SK-N-SH (cell line): ENCODE measurements at regions not wholly inside any gene's neighbourhood (a gene's known extent, or its start where the extent isn't known, plus 50 kb on each side); places are given as distances from the start of the nearest gene placed in this dataset.

Source experiments
- CTCF ChIA-PET: fragments of 300-600, 350-600 bp; formaldehyde crosslinking; extraction: SDS; loops from one replicate; lab custom pipeline; 2021; lab: Yijun Ruan, JAX
- POLR2A ChIA-PET: fragments of 350-600 bp; sonication (Branson Sonifier 250); formaldehyde crosslinking; extraction: SDS; loops from one replicate; lab custom pipeline; 2020; ENCODE audit warnings: antibody characterized with exemption, inconsistent platforms; lab: Yijun Ruan, JAX
- DNase-seq: peaks from one replicate; pipeline ENCODE4 v3.0.0; 2012
- H2AFZ ChIP-seq: fragments of 200-600 bp; sonication (generic); 2 replicates; pipeline ENCODE4 v1.8.1; 2016; ENCODE audit warnings: antibody characterized with exemption, mild to moderate bottlenecking, low read depth
- H3F3A ChIP-seq: fragments of 200-600 bp; sonication (generic); replicated peaks from 2 replicates; pipeline ENCODE3; 2016; ENCODE audit warnings: antibody characterized with exemption, mild to moderate bottlenecking; ENCODE audit not compliant: insufficient read depth
- H3K27ac ChIP-seq, 2 experiments: fragments of 200-500 bp in 1 of 2; fragments of 200-600 bp in 1 of 2; sonication (Bioruptor generic) in 1 of 2; sonication (generic), shearing (Covaris generic) in 1 of 2; 2 replicates each; pipeline versions ENCODE4 v1.5.1 to v1.6.1; 2014 to 2016; ENCODE audit warnings: low read depth in 2 of 2, inconsistent platforms in 1 of 2, low read length in 1 of 2, mild to moderate bottlenecking in 1 of 2, mixed read lengths in 1 of 2
- H3K27me3 ChIP-seq: fragments of 200-600 bp; sonication (generic), shearing (Covaris generic); 2 replicates; pipeline ENCODE4 v1.6.1; 2016; ENCODE audit warnings: mixed run types; ENCODE audit not compliant: insufficient read depth
- H3K36me3 ChIP-seq, 2 experiments: fragments of 200-500 bp in 1 of 2; fragments of 200-600 bp in 1 of 2; sonication (Bioruptor generic) in 1 of 2; sonication (generic) in 1 of 2; replicated peaks in 1 of 2; 2 replicates each; pipeline versions ENCODE3 to v1.5.1; 2014 to 2016; ENCODE audit warnings: low read length in 1 of 2, mild to moderate bottlenecking in 1 of 2; ENCODE audit not compliant: insufficient read depth in 2 of 2, control insufficient read depth in 1 of 2
- H3K4me1 ChIP-seq, 2 experiments: fragments of 200-500 bp in 1 of 2; fragments of 200-600 bp in 1 of 2; sonication (Bioruptor generic) in 1 of 2; sonication (generic), shearing (Covaris generic) in 1 of 2; 2 replicates each; pipeline versions ENCODE4 v1.5.1 to v1.6.1; 2014 to 2016; ENCODE audit warnings: low read depth in 1 of 2, low read length in 1 of 2, mixed run types in 1 of 2; ENCODE audit not compliant: insufficient read depth in 2 of 2, control insufficient read depth in 1 of 2
- H3K4me2 ChIP-seq: fragments of 200-600 bp; sonication (generic), shearing (Covaris generic); 2 replicates; pipeline ENCODE4 v1.6.1; 2017; ENCODE audit warnings: mixed run types
- H3K4me3 ChIP-seq, 2 experiments: fragments of 200-500 bp in 1 of 2; fragments of 200-600 bp in 1 of 2; sonication (Bioruptor generic) in 1 of 2; sonication (generic), shearing (Covaris generic) in 1 of 2; 2 replicates each; pipeline versions ENCODE4 v1.5.1 to v1.8.1; 2014 to 2016; ENCODE audit warnings: low read depth in 2 of 2, inconsistent platforms in 1 of 2, low read length in 1 of 2, mild to moderate bottlenecking in 1 of 2, mixed read lengths in 1 of 2, moderate library complexity in 1 of 2
- H3K79me2 ChIP-seq: fragments of 200-600 bp; sonication (generic); 2 replicates; pipeline ENCODE4 v1.8.1; 2017; ENCODE audit warnings: mild to moderate bottlenecking; ENCODE audit not compliant: insufficient read depth
- H3K9ac ChIP-seq: fragments of 200-600 bp; sonication (generic); 2 replicates; pipeline ENCODE4 v1.6.1; 2017; ENCODE audit warnings: mixed run types
- H3K9me2 ChIP-seq: fragments of 200-600 bp; sonication (generic); 2 replicates; pipeline ENCODE4 v1.6.1; 2017; ENCODE audit warnings: mixed run types
- H3K9me3 ChIP-seq: fragments of 200-600 bp; sonication (generic); 2 replicates; pipeline ENCODE4 v1.6.1; 2017; ENCODE audit warnings: mixed run types, mild to moderate bottlenecking, moderate library complexity
- H4K20me1 ChIP-seq: fragments of 200-600 bp; sonication (generic); 2 replicates; pipeline ENCODE4 v1.6.1; 2017; ENCODE audit warnings: mild to moderate bottlenecking, mixed run types; ENCODE audit not compliant: insufficient read depth
- ELF1 ChIP-seq: IDR thresholded peaks from 2 replicates; pipeline ENCODE4 v1.4.0; 2012
- FOXM1 ChIP-seq: IDR thresholded peaks from 2 replicates; pipeline ENCODE4 v1.4.0; 2012; ENCODE audit warnings: low read depth, mild to moderate bottlenecking
- MAX ChIP-seq: IDR thresholded peaks from 2 replicates; pipeline ENCODE4 v1.4.0; 2012; ENCODE audit warnings: low read depth
- MEF2A ChIP-seq: IDR thresholded peaks from 2 replicates; pipeline ENCODE4 v1.4.0; 2012; ENCODE audit warnings: low read depth, borderline replicate concordance
- MXI1 ChIP-seq: IDR thresholded peaks from 2 replicates; pipeline ENCODE4 v1.6.1; 2012; ENCODE audit warnings: mild to moderate bottlenecking, low read depth, low read length, improper control_type of control experiment
- NFIC ChIP-seq: IDR thresholded peaks from 2 replicates; pipeline ENCODE4 v1.4.0; 2012; ENCODE audit warnings: borderline replicate concordance
- NRF1 ChIP-seq: IDR thresholded peaks from 2 replicates; pipeline ENCODE4 v1.6.1; 2012; ENCODE audit warnings: low read depth, mild to moderate bottlenecking, low read length
- PBX3 ChIP-seq: IDR thresholded peaks from 2 replicates; pipeline ENCODE4; 2012
- RCOR1 ChIP-seq: fragments of 150-350 bp; IDR thresholded peaks from 2 replicates; pipeline ENCODE4 v1.6.1; 2017; ENCODE audit warnings: antibody characterized with exemption, low read length
- REST ChIP-seq: IDR thresholded peaks from 2 replicates; pipeline ENCODE4 v1.6.1; 2012; ENCODE audit warnings: mild to moderate bottlenecking, low read depth, low read length, moderate library complexity
- SMC3 ChIP-seq: IDR thresholded peaks from 2 replicates; pipeline ENCODE4 v1.6.1; 2012; ENCODE audit warnings: low read depth, low read length, improper control_type of control experiment
- TAF1 ChIP-seq: IDR thresholded peaks from 2 replicates; pipeline ENCODE4 v1.6.1; 2012; ENCODE audit warnings: low read depth, mild to moderate bottlenecking, low read length, moderate library complexity, borderline replicate concordance
- TEAD4 ChIP-seq: IDR thresholded peaks from 2 replicates; pipeline ENCODE4 v1.4.0; 2012; ENCODE audit warnings: mild to moderate bottlenecking, borderline replicate concordance; ENCODE audit not compliant: insufficient read depth
- USF1 ChIP-seq: IDR thresholded peaks from 2 replicates; pipeline ENCODE4 v1.4.0; 2012; ENCODE audit warnings: low read depth, borderline replicate concordance
- YY1 ChIP-seq: IDR thresholded peaks from 2 replicates; pipeline ENCODE4 v1.4.0; 2012; ENCODE audit warnings: low read depth, mild to moderate bottlenecking
- WGBS: methylation state at CpG from one replicate; pipeline ENCODE4 v1.1.6; 2017; ENCODE audit warnings: low lambda C conversion rate; 5-methylcytosine and 5-hydroxymethylcytosine counted together

- TF ChIP-seq RCOR1 (no peak), YY1 (no peak), ELF1 (no peak)
These were observed 301.1 kb upstream of the SASH1 start (continued) for GRCh38 chr6:148041546-148041945.

- no peak overlapping the region for H2AFZ ChIP-seq
- no peak overlapping the region for H3K4me3 ChIP-seq
- ChIA-PET CTCF (no interaction called here), POLR2A (no interaction called here)
- no peaks in the 10 kb centered on the region for H3K4me1 ChIP-seq
- TF ChIP-seq NFIC = no peak
- no peak for TF ChIP-seq ELF1
- no peak for TF ChIP-seq MAX
- no peak for TF ChIP-seq NRF1
- TF ChIP-seq SMC3 = no peak
- TF ChIP-seq MEF2A = no peak
- no peak for TF ChIP-seq TAF1
- TF ChIP-seq USF1 = no peak
- TF ChIP-seq MXI1 = no peak
- no peaks in the 10 kb centered on the region for H3K27me3 ChIP-seq
- H3K9me3 ChIP-seq = peaks cover 15% of the 10 kb centered on the region; the same call in 1 of the 2 replicates
- H3K4me2 ChIP-seq = no peak overlapping the region
- no peaks in the 10 kb centered on the region for H3K36me3 ChIP-seq
- no peaks in the 10 kb centered on the region for H3K9me2 ChIP-seq
- H3K79me2 ChIP-seq = no peaks in the 10 kb centered on the region
- 0% methylated on average over 1 of the region's 1 CpG for WGBS
- H4K20me1 ChIP-seq = no peaks in the 10 kb centered on the region
- no peak for DNase-seq
- H3K27ac ChIP-seq = no peak overlapping the region
- H3K9ac ChIP-seq = no peak overlapping the region
- peaks cover 3% of the 10 kb centered on the region for H3F3A ChIP-seq
These were observed 300.1 kb upstream of the SASH1 start for GRCh38 chr6:148042536-148042935.

- TF ChIP-seq NFIC (no peak), YY1 (no peak), TEAD4 (no peak), REST (no peak), FOXM1 (no peak), MEF2A (no peak), MXI1 (no peak), RCOR1 (no peak), NRF1 (no peak), PBX3 (no peak)
These were observed 298.3 kb upstream of the SASH1 start for GRCh38 chr6:148044261-148044751.

More at GRCh38 chr6:148044261-148044751, 298.3 kb upstream of the SASH1 start:
- no peak overlapping the region for H3K4me3 ChIP-seq
- 0% methylated on average over 1 of the region's 1 CpG for WGBS
- H3K9ac ChIP-seq = no peak overlapping the region
- H3K9me3 ChIP-seq = peaks cover 17% of the 10 kb centered on the region; the same call in 1 of the 2 replicates
- H3K27ac ChIP-seq = peak overlapping the region in 1 of 2 experiments; percentile 66; a peak in 2 of 4 replicates
- H2AFZ ChIP-seq = no peak overlapping the region
- H3K79me2 ChIP-seq = no peaks in the 10 kb centered on the region
- POLR2A ChIA-PET = no interaction called here
- H4K20me1 ChIP-seq = no peaks in the 10 kb centered on the region
- H3K9me2 ChIP-seq = no peaks in the 10 kb centered on the region
- CTCF ChIA-PET = no interaction called here
- no peaks in the 10 kb centered on the region for H3K36me3 ChIP-seq
- H3K4me2 ChIP-seq = no peak overlapping the region
- H3K27me3 ChIP-seq = no peaks in the 10 kb centered on the region
- no peaks in the 10 kb centered on the region for H3K4me1 ChIP-seq
- DNase-seq = no peak
- peaks cover 3% of the 10 kb centered on the region for H3F3A ChIP-seq
